Ascending aorta (tissue), 2 donors: ENCODE measurements at regions not wholly inside any gene's neighbourhood (a gene's known extent, or its start where the extent isn't known, plus 50 kb on each side); places are given as distances from the start of the nearest gene placed in this dataset.

ENCODE experiments used
- DNase-seq, 2 donors: peaks; one replicate each; pipeline ENCODE4 v3.0.0-alpha.2; 2019; ENCODE audit warnings: low spot score in 2 of 2
- H3K27ac ChIP-seq, 2 donors: fragments of 200-600 bp; sonication (generic); one replicate each; pipeline ENCODE4 v1.5.1; 2016 to 2017; ENCODE audit warnings: mild to moderate bottlenecking in 1 of 2
- H3K27me3 ChIP-seq: fragments of 200-600 bp; sonication (generic); one replicate; pipeline ENCODE4 v1.5.1; 2017
- H3K36me3 ChIP-seq, 2 donors: fragments of 200-600 bp; sonication (generic); one replicate each; pipeline ENCODE4 v1.5.1; 2016
- H3K4me1 ChIP-seq, 2 donors: fragments of 200-600 bp; sonication (generic); one replicate each; pipeline ENCODE4 v1.5.1; 2016 to 2017; ENCODE audit warnings: mild to moderate bottlenecking in 1 of 2
- H3K4me3 ChIP-seq, 2 donors: fragments of 200-600 bp; sonication (generic); one replicate each; pipeline ENCODE4 v1.5.1; 2016 to 2017; ENCODE audit warnings: mild to moderate bottlenecking in 1 of 2
- H3K9me3 ChIP-seq, 2 donors: fragments of 200-600 bp; sonication (generic); one replicate each; pipeline ENCODE4 v1.5.1; 2016
- intact Hi-C: fragments of 100-400 bp; cut with DNase I; formaldehyde crosslinking; loops from one replicate; pipeline ENCODE4 v1.15.1; 2023
- TF ChIP-seq, protein P1 (sequence below), 3 experiments: fragments of 200-600 bp in 2 of 3; fragments of 450-650 bp in 1 of 3; sonication (generic) in 2 of 3; IDR thresholded peaks; one replicate each; pipeline ENCODE4 v1.5.1; 2016 to 2019; ENCODE audit warnings: antibody characterized with exemption in 3 of 3, mild to moderate bottlenecking in 1 of 3, moderate library complexity in 1 of 3

DNA sequence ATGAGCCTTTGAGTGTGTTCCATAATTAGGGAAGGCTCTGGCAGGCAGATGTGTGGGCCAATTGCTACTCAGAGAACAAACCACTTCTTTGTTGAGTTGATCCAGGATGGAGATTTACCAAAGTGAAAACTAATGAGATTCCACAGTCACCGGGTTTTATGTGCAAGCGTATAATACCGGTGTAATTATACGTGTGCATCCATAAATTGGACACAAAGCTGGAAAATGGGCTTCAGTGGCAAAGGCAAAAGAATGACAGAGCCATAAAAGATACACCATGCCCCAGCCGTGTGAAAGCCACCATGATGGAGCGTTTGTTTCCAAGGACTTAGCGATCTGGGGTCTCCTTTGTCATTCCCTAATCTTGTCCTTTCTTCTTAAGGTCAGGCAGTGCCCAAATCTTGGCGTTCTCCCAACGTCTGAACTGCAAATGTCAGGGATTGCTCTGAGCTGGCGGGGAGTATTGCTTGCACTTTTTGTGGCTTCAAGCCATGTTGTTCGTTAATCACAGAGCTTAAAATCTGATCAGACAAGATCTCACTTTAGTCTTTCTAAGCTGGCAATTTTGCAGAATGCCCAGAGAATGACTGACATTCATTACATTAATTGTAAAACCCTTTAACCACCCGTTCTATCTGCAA is 70.1 kb downstream of the NPTX2 start:
- Histone ChIP-seq H3K27me3 (no peaks in the 10 kb centered on the region), H3K27ac (no peak overlapping the region), H3K4me1 (no peaks in the 10 kb centered on the region), H3K4me3 (no peak overlapping the region), H3K36me3 (no peaks in the 10 kb centered on the region), H3K9me3 (no peaks in the 10 kb centered on the region)
- TF ChIP-seq, protein P1, sequence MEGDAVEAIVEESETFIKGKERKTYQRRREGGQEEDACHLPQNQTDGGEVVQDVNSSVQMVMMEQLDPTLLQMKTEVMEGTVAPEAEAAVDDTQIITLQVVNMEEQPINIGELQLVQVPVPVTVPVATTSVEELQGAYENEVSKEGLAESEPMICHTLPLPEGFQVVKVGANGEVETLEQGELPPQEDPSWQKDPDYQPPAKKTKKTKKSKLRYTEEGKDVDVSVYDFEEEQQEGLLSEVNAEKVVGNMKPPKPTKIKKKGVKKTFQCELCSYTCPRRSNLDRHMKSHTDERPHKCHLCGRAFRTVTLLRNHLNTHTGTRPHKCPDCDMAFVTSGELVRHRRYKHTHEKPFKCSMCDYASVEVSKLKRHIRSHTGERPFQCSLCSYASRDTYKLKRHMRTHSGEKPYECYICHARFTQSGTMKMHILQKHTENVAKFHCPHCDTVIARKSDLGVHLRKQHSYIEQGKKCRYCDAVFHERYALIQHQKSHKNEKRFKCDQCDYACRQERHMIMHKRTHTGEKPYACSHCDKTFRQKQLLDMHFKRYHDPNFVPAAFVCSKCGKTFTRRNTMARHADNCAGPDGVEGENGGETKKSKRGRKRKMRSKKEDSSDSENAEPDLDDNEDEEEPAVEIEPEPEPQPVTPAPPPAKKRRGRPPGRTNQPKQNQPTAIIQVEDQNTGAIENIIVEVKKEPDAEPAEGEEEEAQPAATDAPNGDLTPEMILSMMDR (IDR thresholded peaks at IDR 0.05): no peak
- DNase-seq: no peak
- intact Hi-C loops: no loop called here

DNA sequence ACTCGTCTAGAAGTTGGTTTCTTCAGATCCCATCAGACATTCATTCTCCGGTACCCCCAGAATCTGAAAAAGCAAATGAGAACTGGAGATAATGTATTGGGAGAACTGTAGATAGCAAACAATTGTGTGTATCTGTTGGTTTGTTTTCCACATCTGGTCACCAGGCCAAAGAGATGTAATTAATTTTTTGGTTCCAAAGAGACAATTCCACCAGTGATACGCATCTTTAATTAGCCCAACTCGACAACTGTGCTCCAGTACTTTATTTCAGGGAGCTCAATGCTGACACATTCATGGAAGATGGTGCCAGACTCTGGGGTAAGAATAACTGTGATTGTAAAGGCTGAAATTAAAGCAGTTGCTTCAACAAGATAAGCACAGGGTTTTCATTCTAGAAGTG is 74.5 kb downstream of the NPTX2 start:
- H3K4me1 ChIP-seq: no peaks in the 10 kb centered on the region
- no peaks in the 10 kb centered on the region for H3K36me3 ChIP-seq
- intact Hi-C loops: no loop called here
- H3K27ac ChIP-seq: no peak overlapping the region
- TF ChIP-seq, protein P1 (IDR thresholded peaks at IDR 0.05): no peak
- H3K4me3 ChIP-seq: no peak overlapping the region
- no peaks in the 10 kb centered on the region for H3K9me3 ChIP-seq
- no peak for DNase-seq
- H3K27me3 ChIP-seq: no peaks in the 10 kb centered on the region

DNA sequence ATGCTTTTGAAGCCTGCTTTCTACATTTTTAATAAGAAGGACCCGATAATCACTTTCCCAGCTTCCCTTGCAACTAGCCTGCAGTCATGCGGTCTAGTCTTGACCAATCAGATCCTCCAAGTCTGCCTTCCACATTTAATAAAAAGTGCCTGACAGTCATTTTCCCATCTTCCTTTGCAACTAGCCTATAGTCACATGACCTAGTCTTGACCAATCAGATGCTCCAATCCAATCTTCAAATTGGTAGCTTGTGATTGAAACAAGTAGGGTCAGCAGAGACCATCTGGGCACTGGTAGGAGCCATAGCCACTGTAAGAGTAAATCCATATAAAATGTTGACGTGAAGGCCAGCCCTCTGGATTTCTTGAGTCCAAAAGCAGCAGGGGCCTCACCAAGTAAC is 80.0 kb downstream of the NPTX2 start:
- TF ChIP-seq, protein P1 (IDR thresholded peaks at IDR 0.05): no peak
- Histone ChIP-seq H3K9me3 (no peaks in the 10 kb centered on the region), H3K27me3 (no peaks in the 10 kb centered on the region), H3K4me3 (no peak overlapping the region), H3K27ac (no peak overlapping the region), H3K36me3 (no peaks in the 10 kb centered on the region), H3K4me1 (no peaks in the 10 kb centered on the region)
- intact Hi-C loops: no loop called here
- DNase-seq: no peak

DNA sequence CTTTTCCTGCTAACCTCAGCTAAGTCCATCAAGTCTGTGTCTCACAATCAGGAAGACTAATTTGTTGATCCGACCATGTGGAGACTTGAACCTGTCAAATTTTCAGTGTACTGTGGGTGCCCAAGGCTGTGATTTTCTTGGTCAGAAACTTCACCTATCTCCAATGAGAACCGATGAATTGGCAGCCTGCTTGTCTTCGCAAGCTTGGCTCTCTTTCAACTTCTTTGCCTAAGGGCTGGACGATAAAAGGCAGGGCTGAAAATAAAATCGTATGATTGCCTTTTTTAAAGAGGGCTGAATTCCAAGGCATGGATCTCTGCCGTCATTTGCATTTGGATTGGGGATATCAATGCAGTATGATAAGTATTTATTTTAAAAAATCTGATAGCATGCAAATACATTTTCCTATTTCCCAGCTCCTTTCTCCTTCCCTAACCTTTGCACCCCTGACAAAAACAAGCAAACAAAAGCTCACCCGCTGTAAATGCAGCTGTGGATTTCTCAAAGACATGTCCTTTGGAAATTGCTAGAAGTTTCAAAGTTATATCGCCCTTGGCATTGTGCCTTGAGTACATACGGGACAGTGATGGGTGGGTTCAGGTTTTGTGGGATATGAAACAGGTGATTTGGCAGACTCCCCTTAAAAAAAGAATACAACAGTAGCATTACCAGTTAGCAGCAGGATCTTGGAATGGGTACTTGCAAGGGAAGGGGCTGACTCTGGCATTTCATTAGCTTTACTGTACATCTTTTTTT is 80.6 kb downstream of the NPTX2 start:
- Histone ChIP-seq H3K36me3 (no peaks in the 10 kb centered on the region), H3K4me3 (no peak overlapping the region), H3K9me3 (no peaks in the 10 kb centered on the region), H3K27ac (no peak overlapping the region), H3K27me3 (no peaks in the 10 kb centered on the region), H3K4me1 (no peaks in the 10 kb centered on the region)
- TF ChIP-seq, protein P1 (IDR thresholded peaks at IDR 0.05): no peak
- intact Hi-C loops: no loop called here
- no peak for DNase-seq

DNA sequence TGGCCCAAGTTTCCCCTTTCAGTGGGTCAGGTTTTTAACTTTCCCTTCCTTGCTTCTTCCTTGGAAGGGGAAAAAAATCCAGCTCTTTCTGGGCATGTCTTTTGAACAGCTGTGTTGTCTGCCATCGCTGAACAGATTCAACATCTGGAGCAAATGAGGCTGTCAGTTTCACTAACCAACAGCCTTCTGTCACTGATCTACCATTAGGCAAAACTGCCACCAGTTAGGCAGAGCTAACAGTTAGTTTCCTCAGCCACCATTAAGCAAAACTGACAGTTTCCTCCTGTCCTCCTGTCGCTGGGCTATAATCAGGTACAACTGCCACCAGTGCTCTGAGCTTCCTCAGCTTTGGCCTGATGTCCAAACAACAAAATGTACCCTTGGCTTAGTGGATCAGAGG is 81.9 kb downstream of the NPTX2 start:
- no peak overlapping the region for H3K4me3 ChIP-seq
- H3K36me3 ChIP-seq: no peaks in the 10 kb centered on the region
- H3K27me3 ChIP-seq: no peaks in the 10 kb centered on the region
- intact Hi-C loops: no loop called here
- DNase-seq: no peak
- TF ChIP-seq, protein P1 (IDR thresholded peaks at IDR 0.05): no peak
- H3K9me3 ChIP-seq: no peaks in the 10 kb centered on the region
- no peak overlapping the region for H3K27ac ChIP-seq
- no peaks in the 10 kb centered on the region for H3K4me1 ChIP-seq
